HCT116 (cell line): ENCODE measurements at regions not wholly inside any gene's neighbourhood (a gene's known extent, or its start where the extent isn't known, plus 50 kb on each side); places are given as distances from the start of the nearest gene placed in this dataset.

ENCODE experiments used
- ATAC-seq: fragments of 200-7000 bp; cut with Tn5 transposase; 2 replicates; pipeline ENCODE4 v1.9.1; 2020; ENCODE audit warnings: mild to moderate bottlenecking, moderate library complexity
- BruUV-seq: library from RNA; stranded (reverse); fragments of 400-500 nt; replicated peaks from 2 replicates; lab custom pipeline; 2021; lab: Mats Ljungman, UMichigan
- CTCF ChIA-PET: fragments of 300-600 bp; sonication (Branson Sonifier 250); formaldehyde crosslinking; loops from one replicate; lab custom pipeline; 2021; ENCODE audit warnings: antibody characterized with exemption; lab: Charles Lee
- POLR2A ChIA-PET: fragments of 300-600, 350-600 bp; sonication (Branson Sonifier 250); formaldehyde crosslinking; loops from one replicate; lab custom pipeline; 2021; ENCODE audit warnings: antibody characterized with exemption; lab: Charles Lee
- RAD21 ChIA-PET, 2 experiments: fragments of 300-600 bp; sonication (Branson Sonifier 250); formaldehyde crosslinking; loops; one replicate each; lab custom pipeline; 2023; ENCODE audit warnings: low total read pairs in 2 of 2; ENCODE audit not compliant: uncharacterized antibody in 2 of 2, unreplicated experiment in 2 of 2, low non-redundant PET in 1 of 2; lab: Charles Lee
- DNase-seq: peaks from one replicate; pipeline ENCODE4 v3.0.0-alpha.2; 2010; ENCODE audit warnings: low read depth, low spot score
- H2AFZ ChIP-seq: fragments of 200-600 bp; shearing (Covaris generic), sonication (generic); 2 replicates; pipeline ENCODE4 v1.6.1; 2017; ENCODE audit warnings: low read depth, mixed run types, mixed read lengths, antibody characterized with exemption, low read length; ENCODE audit not compliant: poor library complexity, severe bottlenecking
- H3K27ac ChIP-seq: 2 replicates; pipeline ENCODE4 v1.5.1; 2012; ENCODE audit warnings: low read depth, low read length
- H3K27me3 ChIP-seq: fragments of 200-600 bp; sonication (generic); 2 replicates; pipeline ENCODE4 v1.6.1; 2016; ENCODE audit warnings: mixed run types, low read length, mixed read lengths; ENCODE audit not compliant: insufficient read depth
- H3K36me3 ChIP-seq, 2 experiments: fragments of 200-500 bp in 1 of 2; fragments of 200-600 bp in 1 of 2; sonication (Bioruptor generic) in 1 of 2; sonication (generic) in 1 of 2; 2 replicates each; pipeline versions ENCODE4 v1.5.1 to v1.6.1; 2014 to 2016; ENCODE audit warnings: low read length in 2 of 2, inconsistent platforms in 1 of 2, mixed read lengths in 1 of 2, mixed run types in 1 of 2; ENCODE audit not compliant: insufficient read depth in 2 of 2, control insufficient read depth in 1 of 2
- H3K4me1 ChIP-seq, 2 experiments: fragments of 200-600 bp in 1 of 2; sonication (generic) in 1 of 2; 2 replicates each; pipeline versions ENCODE4 v1.5.1 to v1.6.1; 2012 to 2017; ENCODE audit warnings: low read length in 2 of 2, inconsistent platforms in 1 of 2, mild to moderate bottlenecking in 1 of 2, mixed read lengths in 1 of 2, mixed run types in 1 of 2, moderate library complexity in 1 of 2; ENCODE audit not compliant: insufficient read depth in 2 of 2, control insufficient read depth in 1 of 2
- H3K4me2 ChIP-seq: fragments of 200-600 bp; sonication (generic); 2 replicates; pipeline ENCODE4 v1.6.1; 2017; ENCODE audit warnings: mixed run types, low read length, mixed read lengths
- H3K4me3 ChIP-seq, 2 experiments: fragments of 200-600 bp in 1 of 2; sonication (generic) in 1 of 2; replicated peaks in 1 of 2; 2 replicates each; pipeline ENCODE4 v1.5.1; 2011 to 2016; ENCODE audit warnings: low read length in 2 of 2, control low read depth in 1 of 2, low read depth in 1 of 2, mild to moderate bottlenecking in 1 of 2, mixed read lengths in 1 of 2, mixed run types in 1 of 2
- H3K79me2 ChIP-seq: fragments of 200-600 bp; sonication (generic); 2 replicates; pipeline ENCODE4 v1.6.1; 2017; ENCODE audit warnings: mild to moderate bottlenecking, mixed run types, low read length, moderate library complexity, mixed read lengths; ENCODE audit not compliant: insufficient read depth
- H3K9ac ChIP-seq: fragments of 200-600 bp; sonication (generic); 2 replicates; pipeline ENCODE4 v1.6.1; 2016; ENCODE audit warnings: low read length, mixed read lengths
- H3K9me2 ChIP-seq: fragments of 200-600 bp; sonication (generic), shearing (Covaris generic); 2 replicates; pipeline ENCODE4 v1.6.1; 2017; ENCODE audit warnings: mixed run types, mild to moderate bottlenecking, moderate library complexity; ENCODE audit not compliant: insufficient read depth
- H3K9me3 ChIP-seq, 2 experiments: fragments of 200-500 bp in 1 of 2; fragments of 200-600 bp in 1 of 2; sonication (Bioruptor generic) in 1 of 2; sonication (generic) in 1 of 2; 2 replicates each; pipeline ENCODE4 v1.6.1; 2014 to 2017; ENCODE audit warnings: low read length in 2 of 2, mixed read lengths in 2 of 2, inconsistent platforms in 1 of 2, low read depth in 1 of 2, mild to moderate bottlenecking in 1 of 2, mixed run types in 1 of 2, moderate library complexity in 1 of 2; ENCODE audit not compliant: control insufficient read depth in 1 of 2, insufficient read depth in 1 of 2
- H4K20me1 ChIP-seq: fragments of 200-600 bp; sonication (generic), shearing (Covaris generic); 2 replicates; pipeline ENCODE4 v1.6.1; 2017; ENCODE audit warnings: mixed run types, mild to moderate bottlenecking, moderate library complexity; ENCODE audit not compliant: insufficient read depth
- CBX3 ChIP-seq: IDR thresholded peaks from 2 replicates; pipeline ENCODE4 v1.6.1; 2012; ENCODE audit warnings: low read depth
- CEBPB ChIP-seq: IDR thresholded peaks from 2 replicates; pipeline ENCODE4 v1.6.1; 2012; ENCODE audit warnings: low read depth
- FOSL1 ChIP-seq: IDR thresholded peaks from 2 replicates; pipeline ENCODE4 v1.6.1; 2012; ENCODE audit warnings: low read depth
- JUND ChIP-seq: IDR thresholded peaks from 2 replicates; pipeline ENCODE4 v1.6.1; 2012
- POLR2A ChIP-seq: IDR thresholded peaks from 2 replicates; pipeline ENCODE4 v1.7.0; 2011; ENCODE audit warnings: borderline replicate concordance; ENCODE audit not compliant: insufficient read depth, insufficient read length; ENCODE audit errors: extremely low read depth
- POLR2AphosphoS5 ChIP-seq: IDR thresholded peaks from 2 replicates; pipeline ENCODE4 v1.6.1; 2011; ENCODE audit warnings: mild to moderate bottlenecking, low read depth, low read length, moderate library complexity
- SIN3A ChIP-seq: IDR thresholded peaks from 2 replicates; pipeline ENCODE4 v1.6.1; 2012; ENCODE audit warnings: low read depth
- YY1 ChIP-seq: IDR thresholded peaks from 2 replicates; pipeline ENCODE4 v1.6.1; 2011; ENCODE audit warnings: low read length, low read depth, moderate library complexity, mild to moderate bottlenecking; ENCODE audit not compliant: insufficient replicate concordance; ENCODE audit errors: extremely low read depth
- ZFX ChIP-seq: fragments of 450-650 bp; IDR thresholded peaks from 2 replicates; pipeline ENCODE4 v1.6.1; 2017
- ZNF274 ChIP-seq: fragments of 200-500 bp; sonication (Bioruptor generic); IDR thresholded peaks from 2 replicates; pipeline ENCODE4 v1.6.1; 2014; ENCODE audit warnings: mild to moderate bottlenecking, low read depth, low read length, inconsistent platforms
- intact Hi-C: fragments of 100-400 bp; cut with micrococcal nuclease; formaldehyde crosslinking; loops from 2 replicates; pipeline ENCODE4 v1.10.0; 2022
- TF ChIP-seq, protein P1 (sequence below): IDR thresholded peaks from 2 replicates; pipeline ENCODE4 v1.6.1; 2011; ENCODE audit warnings: mild to moderate bottlenecking, low read length, moderate library complexity; ENCODE audit not compliant: insufficient replicate concordance; ENCODE audit errors: extremely low read depth
- TF ChIP-seq, protein P2 (sequence below): IDR thresholded peaks from 2 replicates; pipeline ENCODE4 v1.6.1; 2012; ENCODE audit warnings: low read depth

DNA sequence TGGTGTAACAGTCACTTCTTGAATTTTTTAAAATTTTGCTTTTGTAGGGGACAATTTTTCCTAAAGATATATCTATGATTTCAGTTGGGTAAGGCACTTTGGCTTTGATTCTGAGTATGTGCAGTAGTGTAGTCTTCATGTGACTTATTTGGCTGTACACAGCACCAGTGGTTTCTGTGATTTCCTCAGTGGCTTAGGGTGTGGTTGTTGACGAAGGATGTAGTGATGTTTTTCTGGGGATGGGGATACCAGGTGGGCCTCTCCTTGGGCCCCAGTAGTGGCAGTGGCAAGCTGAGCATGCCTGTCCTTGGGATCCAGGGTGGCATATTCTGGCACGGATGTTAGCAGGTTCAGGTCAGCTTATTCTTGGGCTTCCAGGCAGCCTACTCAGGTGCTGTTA lies 364.9 kb upstream of the CADM1 start (continued):
- no peak for TF ChIP-seq ZNF274
- no peak for TF ChIP-seq CBX3
- no peak for TF ChIP-seq CEBPB

DNA sequence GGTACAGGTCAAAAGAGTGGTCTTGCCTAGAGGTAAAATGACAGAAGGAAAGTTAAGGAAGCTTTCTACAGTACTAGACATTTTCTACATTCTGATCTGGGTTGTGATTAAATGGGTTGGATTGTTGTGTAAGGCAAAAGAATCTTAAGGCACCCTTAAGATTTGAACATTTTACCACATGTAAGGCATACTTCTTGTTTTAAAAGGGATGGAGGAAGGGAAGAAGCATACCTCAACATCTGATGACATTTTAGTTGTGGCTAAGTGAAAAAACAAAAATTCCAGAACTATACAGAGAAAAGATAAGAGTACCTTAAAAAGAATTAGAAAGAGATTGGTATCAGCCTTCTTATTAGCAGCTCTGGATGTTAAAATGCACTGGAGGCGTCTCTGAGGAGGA lies 356.0 kb upstream of the CADM1 start:
- Histone ChIP-seq H3K27me3 (no peaks in the 10 kb centered on the region), H4K20me1 (no peaks in the 10 kb centered on the region), H3K4me3 (no peak overlapping the region), H3K27ac (no peak overlapping the region), H3K9me2 (no peaks in the 10 kb centered on the region), H3K4me2 (no peak overlapping the region), H2AFZ (no peak overlapping the region), H3K9me3 (no peaks in the 10 kb centered on the region; a peak in 1 of 4 replicates), H3K4me1 (no peaks in the 10 kb centered on the region), H3K36me3 (no peaks in the 10 kb centered on the region), H3K79me2 (no peaks in the 10 kb centered on the region), H3K9ac (no peak overlapping the region)
- ChIA-PET RAD21 (no interaction called here), CTCF (no interaction called here), POLR2A (no interaction called here)
- ATAC-seq (no peak), DNase-seq (no peak)
- intact Hi-C loops = no loop called here
- BruUV-seq = no TSS peak
- TF ChIP-seq YY1 (no peak), SIN3A (no peak), POLR2AphosphoS5 (no peak), CEBPB (no peak), ZFX (no peak), CBX3 (no peak), JUND (no peak), FOSL1 (no peak), POLR2A (no peak)
- TF ChIP-seq, protein P1, sequence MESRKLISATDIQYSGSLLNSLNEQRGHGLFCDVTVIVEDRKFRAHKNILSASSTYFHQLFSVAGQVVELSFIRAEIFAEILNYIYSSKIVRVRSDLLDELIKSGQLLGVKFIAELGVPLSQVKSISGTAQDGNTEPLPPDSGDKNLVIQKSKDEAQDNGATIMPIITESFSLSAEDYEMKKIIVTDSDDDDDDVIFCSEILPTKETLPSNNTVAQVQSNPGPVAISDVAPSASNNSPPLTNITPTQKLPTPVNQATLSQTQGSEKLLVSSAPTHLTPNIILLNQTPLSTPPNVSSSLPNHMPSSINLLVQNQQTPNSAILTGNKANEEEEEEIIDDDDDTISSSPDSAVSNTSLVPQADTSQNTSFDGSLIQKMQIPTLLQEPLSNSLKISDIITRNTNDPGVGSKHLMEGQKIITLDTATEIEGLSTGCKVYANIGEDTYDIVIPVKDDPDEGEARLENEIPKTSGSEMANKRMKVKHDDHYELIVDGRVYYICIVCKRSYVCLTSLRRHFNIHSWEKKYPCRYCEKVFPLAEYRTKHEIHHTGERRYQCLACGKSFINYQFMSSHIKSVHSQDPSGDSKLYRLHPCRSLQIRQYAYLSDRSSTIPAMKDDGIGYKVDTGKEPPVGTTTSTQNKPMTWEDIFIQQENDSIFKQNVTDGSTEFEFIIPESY = no peak
- TF ChIP-seq, protein P2, sequence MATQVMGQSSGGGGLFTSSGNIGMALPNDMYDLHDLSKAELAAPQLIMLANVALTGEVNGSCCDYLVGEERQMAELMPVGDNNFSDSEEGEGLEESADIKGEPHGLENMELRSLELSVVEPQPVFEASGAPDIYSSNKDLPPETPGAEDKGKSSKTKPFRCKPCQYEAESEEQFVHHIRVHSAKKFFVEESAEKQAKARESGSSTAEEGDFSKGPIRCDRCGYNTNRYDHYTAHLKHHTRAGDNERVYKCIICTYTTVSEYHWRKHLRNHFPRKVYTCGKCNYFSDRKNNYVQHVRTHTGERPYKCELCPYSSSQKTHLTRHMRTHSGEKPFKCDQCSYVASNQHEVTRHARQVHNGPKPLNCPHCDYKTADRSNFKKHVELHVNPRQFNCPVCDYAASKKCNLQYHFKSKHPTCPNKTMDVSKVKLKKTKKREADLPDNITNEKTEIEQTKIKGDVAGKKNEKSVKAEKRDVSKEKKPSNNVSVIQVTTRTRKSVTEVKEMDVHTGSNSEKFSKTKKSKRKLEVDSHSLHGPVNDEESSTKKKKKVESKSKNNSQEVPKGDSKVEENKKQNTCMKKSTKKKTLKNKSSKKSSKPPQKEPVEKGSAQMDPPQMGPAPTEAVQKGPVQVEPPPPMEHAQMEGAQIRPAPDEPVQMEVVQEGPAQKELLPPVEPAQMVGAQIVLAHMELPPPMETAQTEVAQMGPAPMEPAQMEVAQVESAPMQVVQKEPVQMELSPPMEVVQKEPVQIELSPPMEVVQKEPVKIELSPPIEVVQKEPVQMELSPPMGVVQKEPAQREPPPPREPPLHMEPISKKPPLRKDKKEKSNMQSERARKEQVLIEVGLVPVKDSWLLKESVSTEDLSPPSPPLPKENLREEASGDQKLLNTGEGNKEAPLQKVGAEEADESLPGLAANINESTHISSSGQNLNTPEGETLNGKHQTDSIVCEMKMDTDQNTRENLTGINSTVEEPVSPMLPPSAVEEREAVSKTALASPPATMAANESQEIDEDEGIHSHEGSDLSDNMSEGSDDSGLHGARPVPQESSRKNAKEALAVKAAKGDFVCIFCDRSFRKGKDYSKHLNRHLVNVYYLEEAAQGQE = no peak
